ENCODE measurements at regions not wholly inside any gene's neighbourhood (a gene's known extent, or its start where the extent isn't known, plus 50 kb on each side); places are given as distances from the start of the nearest gene placed in this dataset.

DNA sequence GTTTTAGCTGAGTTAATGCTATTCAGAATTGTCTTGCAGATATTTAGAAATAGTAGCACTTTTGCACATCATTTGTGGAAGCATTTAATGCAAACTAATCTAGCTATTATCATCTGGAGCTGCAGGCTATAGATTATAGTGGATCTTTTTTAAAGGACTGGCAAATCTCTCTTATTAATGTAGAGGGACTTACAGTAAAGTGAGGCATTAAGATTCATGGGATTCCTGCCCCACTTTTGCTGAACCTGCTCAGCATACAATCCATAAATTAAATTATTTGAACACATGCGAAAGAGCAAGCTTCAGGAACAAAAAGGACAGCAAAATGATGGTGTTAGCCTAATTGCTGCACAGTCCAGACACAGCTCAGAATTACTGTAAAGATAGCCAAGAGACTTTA lies 477.7 kb downstream of the DCDC2C start:
- no peak for TF ChIP-seq EZH2phosphoT487 (IDR thresholded peaks at IDR 0.05; ENCODE audit: borderline replicate concordance, low read length)
- TF ChIP-seq, protein P1, sequence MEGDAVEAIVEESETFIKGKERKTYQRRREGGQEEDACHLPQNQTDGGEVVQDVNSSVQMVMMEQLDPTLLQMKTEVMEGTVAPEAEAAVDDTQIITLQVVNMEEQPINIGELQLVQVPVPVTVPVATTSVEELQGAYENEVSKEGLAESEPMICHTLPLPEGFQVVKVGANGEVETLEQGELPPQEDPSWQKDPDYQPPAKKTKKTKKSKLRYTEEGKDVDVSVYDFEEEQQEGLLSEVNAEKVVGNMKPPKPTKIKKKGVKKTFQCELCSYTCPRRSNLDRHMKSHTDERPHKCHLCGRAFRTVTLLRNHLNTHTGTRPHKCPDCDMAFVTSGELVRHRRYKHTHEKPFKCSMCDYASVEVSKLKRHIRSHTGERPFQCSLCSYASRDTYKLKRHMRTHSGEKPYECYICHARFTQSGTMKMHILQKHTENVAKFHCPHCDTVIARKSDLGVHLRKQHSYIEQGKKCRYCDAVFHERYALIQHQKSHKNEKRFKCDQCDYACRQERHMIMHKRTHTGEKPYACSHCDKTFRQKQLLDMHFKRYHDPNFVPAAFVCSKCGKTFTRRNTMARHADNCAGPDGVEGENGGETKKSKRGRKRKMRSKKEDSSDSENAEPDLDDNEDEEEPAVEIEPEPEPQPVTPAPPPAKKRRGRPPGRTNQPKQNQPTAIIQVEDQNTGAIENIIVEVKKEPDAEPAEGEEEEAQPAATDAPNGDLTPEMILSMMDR (IDR thresholded peaks at IDR 0.05; ENCODE audit: low read depth, low read length, poor library complexity, severe bottlenecking), result no peak
